ENCODE measurements at regions not wholly inside any gene's neighbourhood (a gene's known extent, or its start where the extent isn't known, plus 50 kb on each side); places are given as distances from the start of the nearest gene placed in this dataset.
"Not testable (repeated sequence)": the region's sequence is repeated elsewhere in the genome, so short reads cannot be mapped to it uniquely, and the experiment has no call there.

DNA sequence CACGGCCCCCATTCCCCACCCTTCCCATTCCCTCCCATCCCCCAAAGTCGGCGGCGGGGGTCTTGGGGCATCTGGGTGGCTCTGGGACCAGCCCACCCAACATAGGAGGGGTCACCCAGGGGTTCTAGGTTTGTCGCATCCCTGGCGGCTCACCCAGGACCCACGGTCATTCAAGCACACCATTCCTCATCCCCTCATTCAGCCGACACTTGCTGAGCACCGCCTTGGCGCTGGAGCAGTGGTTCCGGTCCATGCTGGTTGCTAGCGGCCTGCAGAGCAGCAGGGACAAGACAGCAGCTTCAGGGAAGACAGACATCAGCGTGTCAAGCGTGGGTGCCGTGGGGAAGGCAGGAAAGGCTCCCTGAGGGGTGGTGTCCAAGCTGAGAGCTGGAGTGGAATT, 50.5 kb upstream of the OTOS start:
- in situ Hi-C loops (cut with MboI; ENCODE audit: low pct_ligation_motif_present in 1 of 4, low pct_unique_long_range_greater_than_20kb in 1 of 4, low sequenced_read_pairs in 3 of 4) (no loop called here), intact Hi-C loops (cut with DNase I; ENCODE audit: low total_unique reads) (no loop called here)
- 91% methylated on average over 15 of the region's 15 CpGs; no CpG with 5 or more reads in 1 of the 2 donors for WGBS, 2 donors (ENCODE audit: low coverage in 1 of 2)
- DNase-seq = peak; percentile 1
- no peaks in the 10 kb centered on the region for H3K4me1 ChIP-seq
- no peak overlapping the region for H3K4me3 ChIP-seq
- no peaks in the 10 kb centered on the region for H3K9me3 ChIP-seq
- H3K36me3 ChIP-seq = no peaks in the 10 kb centered on the region
- TF ChIP-seq EP300 (IDR thresholded peaks at IDR 0.05; ENCODE audit: low read depth) (no peak), POLR2AphosphoS5 (IDR thresholded peaks at IDR 0.05) (no peak), POLR2A (IDR thresholded peaks at IDR 0.05) (no peak)
- TF ChIP-seq, protein P1, sequence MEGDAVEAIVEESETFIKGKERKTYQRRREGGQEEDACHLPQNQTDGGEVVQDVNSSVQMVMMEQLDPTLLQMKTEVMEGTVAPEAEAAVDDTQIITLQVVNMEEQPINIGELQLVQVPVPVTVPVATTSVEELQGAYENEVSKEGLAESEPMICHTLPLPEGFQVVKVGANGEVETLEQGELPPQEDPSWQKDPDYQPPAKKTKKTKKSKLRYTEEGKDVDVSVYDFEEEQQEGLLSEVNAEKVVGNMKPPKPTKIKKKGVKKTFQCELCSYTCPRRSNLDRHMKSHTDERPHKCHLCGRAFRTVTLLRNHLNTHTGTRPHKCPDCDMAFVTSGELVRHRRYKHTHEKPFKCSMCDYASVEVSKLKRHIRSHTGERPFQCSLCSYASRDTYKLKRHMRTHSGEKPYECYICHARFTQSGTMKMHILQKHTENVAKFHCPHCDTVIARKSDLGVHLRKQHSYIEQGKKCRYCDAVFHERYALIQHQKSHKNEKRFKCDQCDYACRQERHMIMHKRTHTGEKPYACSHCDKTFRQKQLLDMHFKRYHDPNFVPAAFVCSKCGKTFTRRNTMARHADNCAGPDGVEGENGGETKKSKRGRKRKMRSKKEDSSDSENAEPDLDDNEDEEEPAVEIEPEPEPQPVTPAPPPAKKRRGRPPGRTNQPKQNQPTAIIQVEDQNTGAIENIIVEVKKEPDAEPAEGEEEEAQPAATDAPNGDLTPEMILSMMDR (IDR thresholded peaks at IDR 0.05) = no peak
- H3K27ac ChIP-seq = no peak overlapping the region
- H3K27me3 ChIP-seq = no peaks in the 10 kb centered on the region

GRCh38 chr2:240192661-240193060, 52.2 kb upstream of the OTOS start:
- WGBS, 2 donors (ENCODE audit: low coverage in 1 of 2) = 43 to 70% methylated on average over 4 to 5 of the region's 5 CpGs
- no peaks in the 10 kb centered on the region for H3K4me1 ChIP-seq
- H3K4me3 ChIP-seq = no peak overlapping the region
- no peaks in the 10 kb centered on the region for H3K9me3 ChIP-seq
- no peaks in the 10 kb centered on the region for H3K36me3 ChIP-seq
- no peak for DNase-seq
- intact Hi-C loops (cut with DNase I; ENCODE audit: low total_unique reads) (no loop called here), in situ Hi-C loops (cut with MboI; ENCODE audit: low pct_ligation_motif_present in 1 of 4, low pct_unique_long_range_greater_than_20kb in 1 of 4, low sequenced_read_pairs in 3 of 4) (no loop called here)
- no peak overlapping the region for H3K27ac ChIP-seq
- TF ChIP-seq, protein P1 (IDR thresholded peaks at IDR 0.05) = no peak
- TF ChIP-seq POLR2AphosphoS5 (IDR thresholded peaks at IDR 0.05) = no peak
- no peak for TF ChIP-seq POLR2A (IDR thresholded peaks at IDR 0.05)
- TF ChIP-seq EP300 (IDR thresholded peaks at IDR 0.05; ENCODE audit: low read depth) = no peak
- H3K27me3 ChIP-seq = no peaks in the 10 kb centered on the region

DNA sequence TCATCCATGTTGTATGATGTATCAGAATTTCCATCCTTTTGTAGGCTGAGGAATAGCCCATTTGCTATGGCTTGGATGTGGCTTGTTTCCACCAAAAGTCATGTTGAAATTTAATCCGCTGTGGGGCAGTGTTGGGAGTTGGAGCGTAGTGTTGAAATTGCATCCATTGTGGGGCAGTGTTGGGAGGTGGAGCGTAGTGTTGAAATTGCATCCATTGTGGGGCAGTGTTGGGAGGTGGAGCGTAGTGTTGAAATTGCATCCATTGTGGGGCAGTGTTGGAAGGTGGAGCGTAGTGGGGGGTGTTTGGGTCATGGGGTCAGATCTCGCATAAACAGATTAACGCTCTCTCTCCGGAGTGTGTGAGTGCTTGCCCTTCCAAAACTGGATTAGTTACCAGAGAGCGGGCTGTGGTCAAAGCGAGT, 53.9 kb upstream of the OTOS start:
- H3K4me1 ChIP-seq; intact Hi-C loops (cut with DNase I; ENCODE audit: low total_unique reads); H3K27me3 ChIP-seq; DNase-seq; H3K27ac ChIP-seq; H3K9me3 ChIP-seq; H3K4me3 ChIP-seq; in situ Hi-C loops (cut with MboI; ENCODE audit: low pct_ligation_motif_present in 1 of 4, low pct_unique_long_range_greater_than_20kb in 1 of 4, low sequenced_read_pairs in 3 of 4); H3K36me3 ChIP-seq: not testable (repeated sequence)
- 43 to 54% methylated on average over 5 to 10 of the region's 10 CpGs for WGBS, 2 donors (ENCODE audit: low coverage in 1 of 2)

DNA sequence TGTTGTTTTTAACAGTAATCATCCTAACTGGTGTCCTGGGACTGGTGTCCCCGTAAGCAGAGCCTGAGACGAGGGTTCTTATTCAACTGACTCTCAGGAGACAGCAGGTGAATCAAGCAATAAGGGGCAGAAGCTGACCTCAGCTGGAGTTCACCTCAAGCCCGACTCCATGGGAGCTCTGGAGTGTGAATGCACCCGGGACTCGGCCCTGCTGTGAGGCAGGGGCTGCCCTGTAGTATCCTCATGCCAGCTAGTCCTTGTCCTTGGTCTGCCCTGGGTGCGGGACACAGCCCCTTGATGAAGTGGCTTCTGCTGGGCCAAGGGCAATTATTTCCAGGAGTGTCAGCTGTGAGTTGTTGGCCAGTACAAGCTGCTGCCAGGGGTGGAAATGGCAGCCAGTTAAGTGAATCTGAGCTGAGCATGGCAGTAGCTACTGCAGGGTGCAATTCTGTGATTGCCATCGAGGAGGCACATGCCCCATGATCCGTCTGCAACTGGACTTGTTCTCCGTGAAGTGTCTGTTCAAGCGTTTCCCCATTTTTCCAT, 54.9 kb upstream of the OTOS start:
- no peak overlapping the region for H3K4me3 ChIP-seq
- H3K9me3 ChIP-seq = no peaks in the 10 kb centered on the region
- in situ Hi-C loops (cut with MboI; ENCODE audit: low pct_ligation_motif_present in 1 of 4, low pct_unique_long_range_greater_than_20kb in 1 of 4, low sequenced_read_pairs in 3 of 4) (no loop called here), intact Hi-C loops (cut with DNase I; ENCODE audit: low total_unique reads) (no loop called here)
- TF ChIP-seq EP300 (IDR thresholded peaks at IDR 0.05; ENCODE audit: low read depth) (no peak), POLR2AphosphoS5 (IDR thresholded peaks at IDR 0.05) (no peak), POLR2A (IDR thresholded peaks at IDR 0.05) (no peak)
- TF ChIP-seq, protein P1 (IDR thresholded peaks at IDR 0.05) = no peak
- 83 to 100% methylated on average over 1 to 10 of the region's 10 CpGs for WGBS, 2 donors (ENCODE audit: low coverage in 1 of 2)
- H3K27me3 ChIP-seq = no peaks in the 10 kb centered on the region
- no peaks in the 10 kb centered on the region for H3K4me1 ChIP-seq
- H3K27ac ChIP-seq = no peak overlapping the region
- no peaks in the 10 kb centered on the region for H3K36me3 ChIP-seq
- no peak for DNase-seq
